Endothelial cell of umbilical vein (primary cell): ENCODE measurements at regions not wholly inside any gene's neighbourhood (a gene's known extent, or its start where the extent isn't known, plus 50 kb on each side); places are given as distances from the start of the nearest gene placed in this dataset.
"Not testable (repeated sequence)": the region's sequence is repeated elsewhere in the genome, so short reads cannot be mapped to it uniquely, and the experiment has no call there.

ENCODE experiments used
- BruUV-seq: library from RNA; stranded (reverse); fragments of 400-500 nt; replicated peaks from 2 replicates; lab custom pipeline; 2021; lab: Mats Ljungman, UMichigan
- CTCF ChIA-PET: fragments of 300-600, 350-600 bp; sonication (Branson Sonifier 250); formaldehyde crosslinking; loops from one replicate; lab custom pipeline; 2021; ENCODE audit warnings: antibody characterized with exemption, inconsistent platforms; lab: Charles Lee
- POLR2A ChIA-PET: fragments of 300-600, 350-600 bp; sonication (Branson Sonifier 250); formaldehyde crosslinking; loops from one replicate; lab custom pipeline; 2021; ENCODE audit warnings: antibody characterized with exemption, inconsistent platforms; lab: Charles Lee
- DNase-seq: peaks from one replicate; pipeline ENCODE4 v3.0.0-alpha.2; 2011; ENCODE audit warnings: low read depth, low spot score
- FAIRE-seq: peaks from 2 replicates; lab custom pipeline; 2011; peaks lifted over from hg19 to GRCh38; lab: Jason Lieb, UNC
- H2AFZ ChIP-seq: 2 replicates; pipeline ENCODE4 v1.6.0; 2012; ENCODE audit warnings: low read depth, low read length, control low read depth, inconsistent platforms
- H3K27ac ChIP-seq: 2 replicates; pipeline ENCODE4 v1.5.1; 2011; ENCODE audit warnings: low read depth, mild to moderate bottlenecking, control low read depth, low read length, moderate library complexity; ENCODE audit not compliant: insufficient read depth
- H3K27me3 ChIP-seq, 2 experiments: 2 replicates each; pipeline versions ENCODE4 v1.6.0 to v1.6.1; 2011; ENCODE audit warnings: low read length in 2 of 2, mixed read lengths in 1 of 2; ENCODE audit not compliant: control insufficient read depth in 2 of 2, insufficient read depth in 2 of 2
- H3K36me3 ChIP-seq, 2 experiments: 2 replicates in 1 of 2; 3 replicates in 1 of 2; pipeline ENCODE4 v1.5.1; 2011; ENCODE audit warnings: low read length in 2 of 2, mild to moderate bottlenecking in 1 of 2, moderate library complexity in 1 of 2; ENCODE audit not compliant: control insufficient read depth in 2 of 2, insufficient read depth in 2 of 2; ENCODE audit errors: extremely low read depth in 1 of 2
- H3K4me1 ChIP-seq: 3 replicates; pipeline ENCODE4 v1.5.1; 2011; ENCODE audit warnings: mild to moderate bottlenecking, low read length; ENCODE audit not compliant: control insufficient read depth, insufficient read depth; ENCODE audit errors: extremely low read depth
- H3K4me2 ChIP-seq: 2 replicates; pipeline ENCODE4 v1.6.1; 2011; ENCODE audit warnings: low read length, control low read depth, mixed read lengths; ENCODE audit not compliant: insufficient read depth
- H3K4me3 ChIP-seq, 3 experiments: fragments of 200-600 bp in 1 of 3; sonication (generic), shearing (Covaris generic) in 1 of 3; replicated peaks in 1 of 3; 2 replicates each; pipeline ENCODE4 v1.5.1; 2011 to 2016; ENCODE audit warnings: control low read depth in 3 of 3, low read length in 3 of 3, mild to moderate bottlenecking in 2 of 3, inconsistent platforms in 1 of 3, low read depth in 1 of 3, moderate library complexity in 1 of 3; ENCODE audit not compliant: insufficient read depth in 1 of 3
- H3K79me2 ChIP-seq: 2 replicates; pipeline ENCODE4 v1.6.0; 2012; ENCODE audit warnings: low read length, inconsistent platforms; ENCODE audit not compliant: control insufficient read depth, insufficient read depth
- H3K9ac ChIP-seq: replicated peaks from 2 replicates; pipeline ENCODE3; 2011; ENCODE audit warnings: low read length, control low read depth; ENCODE audit not compliant: insufficient read depth; ENCODE audit errors: extremely low read depth
- H3K9me1 ChIP-seq: replicated peaks from 3 replicates; pipeline ENCODE4 v1.6.0; 2011; ENCODE audit warnings: mild to moderate bottlenecking, low read length; ENCODE audit not compliant: control insufficient read depth, insufficient read depth; ENCODE audit errors: extremely low read depth
- H3K9me3 ChIP-seq: replicated peaks from 2 replicates; pipeline ENCODE4 v1.5.1; 2012; ENCODE audit warnings: low read length, inconsistent platforms; ENCODE audit not compliant: control insufficient read depth, insufficient read depth
- H4K20me1 ChIP-seq: replicated peaks from 2 replicates; pipeline ENCODE3; 2011; ENCODE audit warnings: mild to moderate bottlenecking, low read length; ENCODE audit not compliant: control insufficient read depth, insufficient read depth; ENCODE audit errors: extremely low read depth
- CTCF ChIP-seq, 2 donors: IDR thresholded peaks; 1 replicate in 1 of 2; 2 replicates in 1 of 2; pipeline ENCODE4 v1.5.1; 2011; ENCODE audit warnings: low read length in 2 of 2, mild to moderate bottlenecking in 2 of 2, moderate library complexity in 2 of 2, control low read depth in 1 of 2, inconsistent platforms in 1 of 2, low read depth in 1 of 2; ENCODE audit not compliant: insufficient read depth in 1 of 2; ENCODE audit errors: extremely low read depth in 1 of 2
- EZH2 ChIP-seq: IDR thresholded peaks from 2 replicates; pipeline ENCODE4 v1.6.1; 2012; ENCODE audit warnings: borderline replicate concordance, low read depth, mild to moderate bottlenecking, moderate library complexity, low read length, inconsistent platforms; ENCODE audit not compliant: severe bottlenecking
- FOS ChIP-seq: IDR thresholded peaks from 2 replicates; pipeline ENCODE4 v1.6.1; 2011; ENCODE audit warnings: mild to moderate bottlenecking, low read length, moderate library complexity, borderline replicate concordance; ENCODE audit not compliant: insufficient read depth
- GATA2 ChIP-seq: IDR thresholded peaks from 2 replicates; pipeline ENCODE4 v1.7.0; 2011; ENCODE audit warnings: low read depth, mild to moderate bottlenecking, moderate library complexity, mixed read lengths, low read length; ENCODE audit not compliant: insufficient read length, insufficient read depth
- JUN ChIP-seq: IDR thresholded peaks from 2 replicates; pipeline ENCODE4 v1.6.1; 2011; ENCODE audit warnings: borderline replicate concordance, low read depth; ENCODE audit not compliant: insufficient read length, insufficient read depth
- MAX ChIP-seq: IDR thresholded peaks from 2 replicates; pipeline ENCODE4 v1.6.1; 2011; ENCODE audit not compliant: insufficient read depth, insufficient read length
- MYC ChIP-seq: IDR thresholded peaks from one replicate; pipeline ENCODE4 v1.6.1; 2011; ENCODE audit warnings: mild to moderate bottlenecking, low read depth, low read length
- POLR2A ChIP-seq: IDR thresholded peaks from 2 replicates; pipeline ENCODE4 v1.6.1; 2012; ENCODE audit warnings: low read depth, mild to moderate bottlenecking, control low read depth, low read length
- POLR2AphosphoS5 ChIP-seq: IDR thresholded peaks from 2 replicates; pipeline ENCODE4 v1.6.1; 2012; ENCODE audit warnings: low read depth, mild to moderate bottlenecking, control low read depth, low read length, moderate library complexity; ENCODE audit not compliant: insufficient read depth
- dilution Hi-C: fragments of 300-500 bp; cut with MboI; formaldehyde crosslinking; loops from one replicate; pipeline ENCODE4 v1.15.0; 2019; ENCODE audit warnings: low sequenced_read_pairs; ENCODE audit not compliant: extremely low pct_ligation_motif_present
- intact Hi-C: fragments of 100-400 bp; cut with micrococcal nuclease; formaldehyde crosslinking; loops from one replicate; pipeline ENCODE4 v1.10.0; 2022

- FAIRE-seq (no peak), DNase-seq (no peak)
- ChIA-PET CTCF (no interaction called here), POLR2A (no interaction called here)
- Histone ChIP-seq H3K9ac (no peak overlapping the region), H3K4me2 (no peak overlapping the region), H3K36me3 (no peaks in the 10 kb centered on the region), H3K27ac (no peak overlapping the region), H4K20me1 (no peaks in the 10 kb centered on the region), H3K9me3 (no peaks in the 10 kb centered on the region), H3K4me1 (no peaks in the 10 kb centered on the region), H3K27me3 (no peaks in the 10 kb centered on the region), H3K9me1 (no peaks in the 10 kb centered on the region), H2AFZ (no peak overlapping the region), H3K79me2 (no peaks in the 10 kb centered on the region), H3K4me3 (no peak overlapping the region)
- TF ChIP-seq CTCF (IDR thresholded peaks at IDR 0.05; ENCODE audit: extremely low read depth in 1 of 2, insufficient read depth in 1 of 2, low read depth in 1 of 2, low read length in 2 of 2) (no peak), EZH2 (no peak), GATA2 (no peak), MAX (no peak), POLR2AphosphoS5 (no peak), JUN (no peak), POLR2A (no peak), MYC (no peak), FOS (no peak)
- dilution Hi-C loops (no loop called here), intact Hi-C loops (no loop called here)
- no TSS peak for BruUV-seq
Measured at GRCh38 chr11:134956450-134957210, 544.6 kb upstream of the B3GAT1 start.

DNA sequence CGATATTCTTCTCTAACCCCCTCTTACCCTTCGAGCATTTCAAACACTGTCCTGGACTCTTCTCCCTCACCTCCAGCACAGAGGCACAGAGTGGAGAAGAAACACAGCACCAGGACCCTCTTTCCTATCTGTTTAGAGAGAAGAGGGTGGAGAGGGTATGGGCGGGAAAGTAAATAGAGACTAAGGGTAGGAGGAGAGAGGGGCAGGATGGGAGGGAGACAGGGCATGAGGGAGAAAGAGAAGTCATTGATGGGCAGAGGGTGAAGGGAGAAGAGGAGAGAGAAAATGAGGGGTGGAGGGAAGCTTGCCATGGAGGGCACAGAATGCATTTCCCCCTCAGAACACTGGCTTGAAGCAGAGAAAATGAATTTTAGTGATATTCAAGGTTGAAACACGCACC, 543.9 kb upstream of the B3GAT1 start:
- H3K4me3 ChIP-seq, H3K9me1 ChIP-seq, H2AFZ ChIP-seq, H3K9me3 ChIP-seq, H3K9ac ChIP-seq, BruUV-seq, POLR2A ChIA-PET, CTCF ChIA-PET, H3K4me1 ChIP-seq, H3K79me2 ChIP-seq, H3K36me3 ChIP-seq, H3K27me3 ChIP-seq, FAIRE-seq, H3K4me2 ChIP-seq, intact Hi-C loops, dilution Hi-C loops, H4K20me1 ChIP-seq, DNase-seq, H3K27ac ChIP-seq: not testable (repeated sequence)
